Epidermal melanocyte (primary cell): ENCODE measurements at regions not wholly inside any gene's neighbourhood (a gene's known extent, or its start where the extent isn't known, plus 50 kb on each side); places are given as distances from the start of the nearest gene placed in this dataset.
"Not testable (repeated sequence)": the region's sequence is repeated elsewhere in the genome, so short reads cannot be mapped to it uniquely, and the experiment has no call there.

ENCODE experiments used
- DNase-seq: peaks from one replicate; pipeline ENCODE4 v3.0.0; 2011; ENCODE audit warnings: low spot score; ENCODE audit not compliant: insufficient read length

DNA sequence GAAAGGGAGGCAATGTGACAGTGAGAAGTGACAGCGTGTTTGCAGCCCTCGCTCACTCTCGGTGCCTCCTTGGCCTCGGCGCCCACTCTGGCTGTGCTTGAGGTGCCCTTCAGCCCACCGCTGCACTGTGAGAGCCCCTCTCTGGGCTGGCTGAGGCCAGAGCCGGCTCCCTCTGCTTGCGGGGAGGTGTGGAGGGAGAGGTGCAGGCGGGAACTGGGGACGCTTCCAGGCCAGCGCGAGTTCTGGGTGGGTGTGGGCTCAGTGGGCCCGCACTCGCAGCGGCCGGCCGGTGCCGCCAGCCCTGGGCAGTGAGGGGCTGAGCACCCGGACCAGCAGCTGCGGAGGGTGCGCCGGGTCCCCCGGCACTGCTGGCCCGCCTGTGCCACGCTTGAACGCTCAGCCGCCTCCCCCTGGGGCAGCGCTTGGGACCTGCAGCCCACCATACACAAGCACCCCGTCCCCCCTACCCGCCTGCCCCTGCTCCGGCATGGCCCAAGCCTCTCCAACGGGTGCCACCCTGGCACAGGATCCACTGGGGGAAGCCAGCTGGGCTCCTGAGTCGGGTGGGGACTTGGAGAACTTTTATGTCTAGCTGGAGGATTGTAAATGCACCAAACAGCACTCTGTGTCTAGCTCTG lies 1142.8 kb upstream of the INTU start:
- DNase-seq: no peak

GRCh38 chr4:126495163-126495752 lies 1137.5 kb upstream of the INTU start:
- DNase-seq: no peak

DNA sequence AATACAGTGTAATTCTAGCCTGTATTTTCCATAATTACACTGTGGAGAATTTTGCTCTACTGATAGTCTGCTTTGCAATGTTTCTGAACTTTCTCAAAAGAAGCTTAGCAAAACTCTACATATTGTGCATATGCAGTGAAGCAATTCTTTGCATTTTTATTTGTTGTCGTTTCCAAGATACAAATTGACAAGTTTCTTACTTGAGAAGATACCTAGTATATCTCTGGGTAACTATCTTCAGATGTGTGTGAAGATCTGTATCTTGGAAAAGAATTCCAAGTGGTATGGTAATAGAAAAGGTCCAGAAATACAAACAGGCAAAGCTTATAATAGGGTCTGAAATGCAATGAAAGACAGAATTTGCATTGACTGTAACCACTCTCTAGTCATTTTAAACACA lies 1119.8 kb upstream of the INTU start:
- DNase-seq: no peak

DNA sequence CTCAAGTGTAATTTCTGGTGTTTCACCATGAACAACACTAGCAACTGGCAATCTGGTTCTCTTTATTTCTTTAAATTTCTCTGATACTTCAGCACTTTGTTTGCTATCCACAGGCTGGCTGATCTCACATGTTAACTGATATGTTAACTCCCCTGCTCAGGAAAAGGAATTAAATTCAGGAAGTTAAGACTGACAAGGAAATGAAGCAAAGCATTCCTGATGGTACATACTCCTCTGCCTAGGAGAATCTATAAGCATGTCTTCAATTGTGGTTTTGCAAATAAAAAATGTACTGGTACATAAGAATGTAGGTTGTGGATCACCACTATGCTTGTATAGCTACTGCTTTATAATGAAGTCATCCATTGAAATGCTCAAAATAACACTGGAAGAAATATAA lies 1119.2 kb upstream of the INTU start:
- no peak for DNase-seq

- no peak for DNase-seq
These were observed 1112.0 kb upstream of the INTU start for GRCh38 chr4:126520731-126521130.

DNA sequence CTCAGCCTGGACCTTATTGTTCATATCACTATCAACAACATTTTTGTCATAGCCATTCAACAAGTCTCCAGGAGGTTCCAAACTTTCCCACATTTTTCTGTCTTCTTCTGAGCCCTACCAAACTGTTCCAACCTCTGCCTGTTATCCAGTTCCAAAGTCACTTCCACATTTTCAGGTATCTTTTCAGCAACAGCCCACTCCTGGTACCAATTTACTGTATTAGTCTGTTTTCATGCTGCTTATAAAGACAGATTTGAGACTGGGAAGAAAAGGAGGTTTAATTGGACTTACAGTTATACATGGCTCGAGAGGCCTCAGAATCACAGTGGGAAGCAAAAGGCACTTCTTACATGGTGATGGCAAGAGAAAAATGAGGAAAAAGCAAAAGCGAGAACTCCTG lies 1107.4 kb upstream of the INTU start:
- DNase-seq: not testable (repeated sequence)

DNA sequence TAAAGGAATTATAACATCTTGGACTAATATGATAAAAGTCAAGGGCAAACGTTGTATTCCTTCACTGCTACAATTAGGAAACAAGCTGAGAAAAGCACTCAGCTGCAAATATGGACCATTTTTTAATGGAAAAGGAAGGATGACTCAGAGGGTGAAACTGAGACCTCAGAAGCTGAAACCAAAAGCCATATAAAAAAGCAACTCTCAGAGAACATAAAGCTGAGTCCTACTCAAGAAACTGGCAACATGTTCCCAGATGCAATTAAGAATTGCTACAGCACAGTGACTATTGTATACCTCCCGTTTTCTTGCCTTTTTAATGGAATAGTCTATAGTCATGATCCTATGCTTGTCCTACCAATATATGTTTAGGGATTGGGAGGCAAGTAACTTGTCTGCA lies 1106.4 kb upstream of the INTU start:
- no peak for DNase-seq

- DNase-seq: no peak
These were observed 1102.8 kb upstream of the INTU start for GRCh38 chr4:126529997-126530396.

DNA sequence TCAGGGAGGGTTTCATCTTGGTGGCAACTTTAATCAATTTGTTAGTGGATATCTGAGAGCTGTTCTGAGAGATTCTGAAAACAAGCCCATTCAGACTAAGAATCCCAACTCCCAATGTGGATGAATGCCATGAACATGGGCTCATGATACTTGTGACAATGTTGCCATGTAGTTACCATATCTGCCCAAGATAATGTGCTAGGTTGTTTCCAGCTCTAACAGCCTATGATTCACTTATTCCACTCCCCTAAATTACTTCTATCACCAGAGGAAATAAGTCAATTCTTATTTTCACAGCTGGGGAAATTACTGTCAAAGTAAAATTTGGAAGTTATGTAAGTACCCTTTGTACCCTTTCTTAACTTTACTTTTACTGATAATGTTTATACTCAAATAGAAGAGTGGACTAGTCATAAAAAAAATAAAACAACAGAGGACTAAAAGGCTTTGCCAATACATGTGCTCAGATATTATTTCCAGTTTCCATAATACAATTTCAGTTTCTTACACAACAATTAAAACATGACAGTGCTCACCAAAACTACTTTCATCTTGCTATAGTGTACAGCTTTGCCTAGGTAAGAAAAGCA lies 1101.7 kb upstream of the INTU start:
- DNase-seq: no peak

- no peak for DNase-seq
These were observed 1100.2 kb upstream of the INTU start for GRCh38 chr4:126532527-126532926.

- no peak for DNase-seq
These were observed 1099.5 kb upstream of the INTU start for GRCh38 chr4:126533146-126533805.

DNA sequence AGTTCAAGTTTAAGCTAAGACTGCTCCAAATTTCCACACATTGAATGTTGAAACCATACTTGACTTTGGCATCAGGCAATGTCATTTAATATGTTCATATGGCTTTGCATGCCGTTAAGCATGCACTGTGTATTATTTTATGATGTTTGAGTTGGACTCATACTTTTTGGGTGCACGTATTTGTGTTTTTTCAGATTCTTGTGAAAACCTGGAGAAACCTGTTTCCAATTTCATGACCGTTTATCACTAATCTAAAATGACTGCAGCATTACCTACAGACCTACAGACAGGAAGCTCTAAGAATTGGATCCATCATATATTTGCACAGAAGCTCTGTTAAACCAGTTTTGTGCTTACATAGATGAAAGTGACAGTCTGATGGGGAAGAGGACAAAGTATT lies 1093.0 kb upstream of the INTU start:
- no peak for DNase-seq

- no peak for DNase-seq
These were observed 1090.9 kb upstream of the INTU start for GRCh38 chr4:126541820-126542219.

DNA sequence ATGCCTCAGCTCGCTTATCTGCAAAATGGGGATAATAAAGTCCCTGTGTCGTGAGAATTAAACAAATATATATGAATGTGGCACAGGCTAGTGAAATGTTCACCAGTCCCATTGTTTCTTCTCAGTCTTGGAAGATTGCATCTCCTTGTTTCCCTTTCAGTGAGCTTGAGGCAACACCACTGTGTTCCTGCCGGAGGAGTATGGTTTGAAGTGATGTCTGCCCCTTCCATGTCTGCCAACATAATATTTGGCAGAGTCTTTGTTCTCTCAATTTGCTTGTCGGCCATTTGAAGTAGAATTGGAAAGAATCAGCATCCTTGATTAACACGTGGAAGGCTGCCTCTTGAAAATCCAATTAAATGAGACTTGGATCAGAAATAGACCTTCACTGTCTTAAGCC lies 1088.5 kb upstream of the INTU start:
- DNase-seq: no peak

DNA sequence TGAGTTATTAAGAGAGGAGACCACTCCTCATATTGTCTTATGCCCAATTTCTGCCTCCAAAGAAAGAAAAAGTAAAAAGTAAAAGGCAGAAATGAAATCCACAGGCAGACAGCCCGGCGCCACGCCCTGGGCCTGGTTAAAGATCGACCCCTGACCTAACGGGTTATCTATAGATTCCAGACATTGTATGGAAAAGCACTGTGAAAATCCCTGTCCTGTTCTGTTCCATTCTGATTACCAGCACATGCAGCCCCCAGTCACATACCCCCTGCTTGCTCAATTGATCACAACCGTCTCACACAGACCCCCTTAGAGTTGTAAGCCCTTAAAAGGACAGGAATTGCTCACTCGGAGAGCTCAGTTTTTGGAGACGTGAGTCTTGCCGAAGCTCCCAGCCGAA lies 1086.6 kb upstream of the INTU start:
- not testable (repeated sequence) for DNase-seq

GRCh38 chr4:126547352-126547751 lies 1085.4 kb upstream of the INTU start:
- no peak for DNase-seq

DNA sequence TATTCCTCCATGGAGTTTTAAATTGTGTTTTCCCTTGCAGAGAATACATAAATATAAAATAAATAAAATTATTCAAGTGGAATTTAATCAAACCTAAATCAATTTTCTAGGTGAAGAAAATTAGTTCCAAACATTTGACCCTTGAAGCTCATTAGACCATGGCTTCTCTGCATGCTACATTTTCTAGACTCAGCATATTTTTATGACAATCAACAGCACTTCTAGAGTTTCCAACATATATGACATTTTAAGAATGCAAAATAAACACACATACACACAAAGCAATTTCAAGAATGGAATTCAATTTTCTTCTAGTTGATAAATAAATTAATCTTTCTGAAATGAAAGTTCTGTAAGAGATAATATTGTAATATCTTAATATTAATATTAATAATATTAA lies 1083.9 kb upstream of the INTU start:
- no peak for DNase-seq

DNA sequence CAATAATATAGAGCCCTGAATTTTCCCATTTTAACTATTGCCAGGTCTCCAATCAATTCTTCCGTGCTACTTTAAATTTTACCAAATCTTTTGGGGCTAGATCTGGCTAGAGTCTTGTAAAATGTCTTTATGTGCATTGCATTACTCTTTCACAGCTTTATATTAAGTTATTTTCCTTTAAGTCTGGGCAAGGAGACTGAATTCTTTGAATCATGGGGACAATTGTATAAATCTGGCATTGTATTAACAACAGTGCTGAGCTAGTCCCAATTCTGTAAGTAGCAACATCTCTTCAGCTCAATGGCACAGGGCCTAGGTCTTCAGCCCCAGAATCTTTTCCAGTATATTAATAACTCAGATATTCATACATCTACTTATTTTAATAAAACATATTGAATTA lies 1080.4 kb upstream of the INTU start:
- DNase-seq: no peak

GRCh38 chr4:126553248-126553647 lies 1079.5 kb upstream of the INTU start:
- DNase-seq: no peak

DNA sequence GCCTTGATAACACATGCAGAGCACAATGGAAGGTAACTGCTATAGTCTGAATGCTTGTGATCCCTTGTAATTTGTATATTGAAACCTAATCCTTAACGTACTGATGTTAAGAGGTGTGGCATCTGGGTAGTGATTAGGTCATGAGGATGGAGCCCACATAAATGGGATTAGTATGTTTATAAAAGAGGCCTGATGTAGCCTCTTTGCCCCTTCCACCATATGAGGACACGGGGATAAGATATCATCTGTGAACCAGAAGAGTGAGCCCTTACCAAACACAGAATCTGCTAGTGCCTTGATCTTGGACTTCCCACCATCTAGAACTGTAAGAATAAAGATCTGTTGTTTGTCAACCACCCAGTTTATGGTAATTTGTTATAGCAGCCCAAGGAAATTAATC lies 1074.2 kb upstream of the INTU start:
- DNase-seq: no peak

GRCh38 chr4:126559961-126560360 lies 1072.8 kb upstream of the INTU start:
- DNase-seq: no peak

DNA sequence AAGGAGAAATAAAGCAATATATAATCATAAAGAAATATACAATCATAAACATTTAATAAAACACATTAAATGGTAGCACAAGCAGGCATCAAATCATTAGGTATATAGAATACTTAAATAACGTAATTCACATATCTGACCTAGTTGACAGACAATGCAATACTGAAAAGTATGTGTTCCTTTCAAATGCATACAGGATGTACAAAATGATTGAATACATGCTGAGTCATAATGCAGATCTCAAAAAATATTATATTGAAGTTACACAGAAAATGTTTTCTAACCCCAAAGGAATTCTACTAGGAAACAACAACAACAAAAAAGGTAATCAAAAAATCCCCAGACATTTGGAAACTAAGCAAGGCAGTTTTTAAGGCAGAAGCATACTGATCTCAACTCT lies 1072.0 kb upstream of the INTU start:
- DNase-seq: no peak

GRCh38 chr4:126563389-126563788 lies 1069.4 kb upstream of the INTU start:
- no peak for DNase-seq
